SK-N-MC (cell line): ENCODE measurements at regions not wholly inside any gene's neighbourhood (a gene's known extent, or its start where the extent isn't known, plus 50 kb on each side); places are given as distances from the start of the nearest gene placed in this dataset.

Experiments used
- DNase-seq: peaks from one replicate; pipeline ENCODE4 v3.0.0-alpha.2; 2011; ENCODE audit warnings: low read depth, low spot score
- H3K27ac ChIP-seq: fragments of 200-600 bp; sonication (generic); 2 replicates; pipeline ENCODE4 v1.5.1; 2016; ENCODE audit warnings: mixed run types
- H3K36me3 ChIP-seq: fragments of 200-600 bp; sonication (generic); 2 replicates; pipeline ENCODE4 v1.6.1; 2017; ENCODE audit warnings: antibody characterized with exemption, low read length, mixed read lengths; ENCODE audit not compliant: insufficient read depth
- H3K4me3 ChIP-seq: fragments of 200-600 bp; sonication (generic); 2 replicates; pipeline ENCODE4 v1.5.1; 2016
- H3K9ac ChIP-seq: fragments of 200-600 bp; sonication (generic); 2 replicates; pipeline ENCODE4 v1.8.0; 2017; ENCODE audit warnings: mixed run types, mixed read lengths; ENCODE audit not compliant: insufficient read length
- H3K9me3 ChIP-seq: fragments of 200-600 bp; sonication (generic); 2 replicates; pipeline ENCODE4 v1.6.1; 2017; ENCODE audit warnings: low read depth, mild to moderate bottlenecking, antibody characterized with exemption, low read length, moderate library complexity, mixed read lengths
- EZH2 ChIP-seq: fragments of 200-600 bp; sonication (generic); IDR thresholded peaks from one replicate; pipeline ENCODE4 v1.6.1; 2017; ENCODE audit warnings: antibody characterized with exemption
- FOXP2 ChIP-seq: optimal IDR thresholded peaks from 2 replicates; pipeline ENCODE3; 2011; ENCODE audit warnings: mild to moderate bottlenecking, moderate library complexity; ENCODE audit not compliant: insufficient read depth; ENCODE audit errors: extremely low read length, control extremely low read depth
- POLR2AphosphoS5 ChIP-seq: IDR thresholded peaks from 2 replicates; pipeline ENCODE4 v1.6.1; 2012; ENCODE audit warnings: mild to moderate bottlenecking, low read depth, low read length, borderline replicate concordance

DNA sequence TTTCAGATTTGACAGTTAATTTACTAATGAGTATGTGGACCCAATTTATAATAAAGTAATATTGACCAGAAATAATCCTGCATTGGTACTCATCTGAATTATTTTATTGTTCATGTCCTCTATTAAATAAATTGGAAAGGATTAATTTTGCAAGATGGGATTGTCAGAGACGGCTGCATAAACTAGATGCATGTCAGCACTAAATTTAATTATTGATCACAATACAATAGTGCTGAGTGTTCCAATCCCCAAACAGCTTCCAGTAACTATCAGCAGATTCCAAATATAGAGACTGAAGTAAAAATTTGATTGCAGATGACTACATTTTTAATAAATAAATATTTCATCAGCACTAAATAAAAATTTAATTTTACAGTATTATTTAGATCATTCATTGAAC, 387.2 kb downstream of the GRB14 start:
- Histone ChIP-seq H3K36me3 (no peaks in the 10 kb centered on the region), H3K9me3 (no peaks in the 10 kb centered on the region), H3K4me3 (no peak overlapping the region), H3K27ac (no peak overlapping the region), H3K9ac (no peak overlapping the region)
- TF ChIP-seq EZH2 (no peak), POLR2AphosphoS5 (no peak), FOXP2 (no peak)
- no peak for DNase-seq

- Histone ChIP-seq H3K9me3 (no peaks in the 10 kb centered on the region), H3K9ac (no peak overlapping the region), H3K27ac (peak overlapping the region; percentile 32; the same call in 1 of the 2 replicates), H3K4me3 (no peak overlapping the region), H3K36me3 (no peaks in the 10 kb centered on the region)
- no peak for TF ChIP-seq EZH2
- TF ChIP-seq FOXP2, result no peak
- no peak for TF ChIP-seq POLR2AphosphoS5
- no peak for DNase-seq
These were observed 397.3 kb downstream of the GRB14 start for GRCh38 chr2:164224007-164224406.

DNA sequence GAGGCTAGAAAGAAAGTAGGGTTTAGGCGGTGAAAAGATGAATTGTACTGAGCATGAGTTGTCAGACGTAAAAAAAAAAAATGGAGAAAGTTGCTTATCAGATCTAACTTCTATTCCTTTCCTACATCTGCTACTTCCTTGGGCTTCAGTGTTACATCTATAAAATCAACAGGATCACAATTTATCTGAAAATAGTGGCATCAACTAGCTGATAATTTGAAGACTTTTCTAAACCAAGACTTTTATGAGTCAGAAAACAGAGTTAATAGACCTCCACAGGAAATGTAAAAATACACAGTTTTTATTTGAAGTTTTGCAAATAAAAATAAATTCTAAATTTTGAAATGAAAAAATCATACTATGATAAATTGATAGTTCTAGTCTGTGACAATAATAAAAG, 399.8 kb downstream of the GRB14 start:
- Histone ChIP-seq H3K36me3 (no peaks in the 10 kb centered on the region), H3K9me3 (no peaks in the 10 kb centered on the region), H3K27ac (no peak overlapping the region), H3K9ac (no peak overlapping the region), H3K4me3 (peak overlapping the region; percentile 15; the same call in 1 of the 2 replicates)
- peak; percentile 77 for DNase-seq
- TF ChIP-seq POLR2AphosphoS5 (peak; percentile 80; the same call in 1 of the 2 replicates), FOXP2 (no peak)

DNA sequence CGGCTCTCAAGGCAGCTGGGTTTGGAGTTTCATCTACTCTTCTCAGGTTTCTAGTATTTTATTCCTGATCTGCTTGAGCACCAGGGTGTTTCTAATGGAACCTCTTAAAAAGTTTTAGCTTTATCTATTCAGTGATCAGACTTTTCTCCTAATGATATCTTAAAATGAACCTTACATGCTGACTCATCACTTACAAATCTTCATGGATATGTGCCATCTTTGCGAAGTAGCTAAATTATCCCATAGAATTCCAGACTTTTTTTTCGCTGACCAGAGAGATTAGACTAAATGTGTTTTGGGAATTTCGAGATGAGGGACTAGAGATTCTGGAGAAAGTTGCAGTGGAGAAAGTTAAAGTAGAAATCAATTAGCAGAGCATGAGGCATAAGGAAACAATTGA, 401.0 kb downstream of the GRB14 start:
- TF ChIP-seq EZH2, result no peak
- TF ChIP-seq FOXP2, result no peak
- no peak for TF ChIP-seq POLR2AphosphoS5
- H3K27ac ChIP-seq, result no peak overlapping the region
- H3K9ac ChIP-seq, result no peak overlapping the region
- H3K36me3 ChIP-seq, result no peaks in the 10 kb centered on the region
- DNase-seq, result no peak
- no peaks in the 10 kb centered on the region for H3K9me3 ChIP-seq
- no peak overlapping the region for H3K4me3 ChIP-seq

DNA sequence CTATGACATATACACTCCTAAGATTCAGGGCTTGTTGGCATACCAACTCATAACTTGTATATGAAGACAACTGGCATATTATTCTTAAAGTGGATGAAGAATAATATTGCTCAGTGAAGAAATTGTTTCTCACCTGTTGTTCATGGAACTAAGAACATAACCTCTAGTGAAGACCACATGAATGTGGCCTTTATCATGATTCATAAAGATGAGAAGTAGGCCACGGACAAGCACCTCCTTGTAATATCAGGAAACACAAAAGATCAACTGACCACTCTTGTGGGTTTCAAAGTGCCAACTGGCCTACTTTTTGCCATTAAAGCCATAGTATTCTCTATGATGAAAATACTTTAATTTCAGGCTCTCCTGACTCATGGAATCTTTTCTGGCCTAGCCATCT, 407.4 kb downstream of the GRB14 start:
- H3K36me3 ChIP-seq, result no peaks in the 10 kb centered on the region
- no peaks in the 10 kb centered on the region for H3K9me3 ChIP-seq
- no peak overlapping the region for H3K4me3 ChIP-seq
- no peak overlapping the region for H3K27ac ChIP-seq
- no peak overlapping the region for H3K9ac ChIP-seq
- DNase-seq, result no peak
- no peak for TF ChIP-seq EZH2
- TF ChIP-seq POLR2AphosphoS5, result no peak
- TF ChIP-seq FOXP2, result no peak

GRCh38 chr2:164205347-164205746, 415.9 kb downstream of the GRB14 start:
- H3K27ac ChIP-seq, result no peak overlapping the region
- H3K9me3 ChIP-seq, result no peaks in the 10 kb centered on the region
- H3K36me3 ChIP-seq, result no peaks in the 10 kb centered on the region
- no peak overlapping the region for H3K9ac ChIP-seq
- no peak for TF ChIP-seq POLR2AphosphoS5
- TF ChIP-seq FOXP2, result no peak
- TF ChIP-seq EZH2, result no peak
- H3K4me3 ChIP-seq, result no peak overlapping the region
- no peak for DNase-seq

GRCh38 chr2:164203131-164203530, 418.2 kb downstream of the GRB14 start:
- no peaks in the 10 kb centered on the region for H3K36me3 ChIP-seq
- no peak for TF ChIP-seq EZH2
- TF ChIP-seq FOXP2, result no peak
- TF ChIP-seq POLR2AphosphoS5, result no peak
- H3K9me3 ChIP-seq, result no peaks in the 10 kb centered on the region; the same call in 1 of the 2 replicates
- DNase-seq, result no peak
- no peak overlapping the region for H3K4me3 ChIP-seq
- H3K27ac ChIP-seq, result no peak overlapping the region
- H3K9ac ChIP-seq, result no peak overlapping the region

- no peak overlapping the region for H3K9ac ChIP-seq
- TF ChIP-seq EZH2, result no peak
- no peak for TF ChIP-seq FOXP2
- no peak for TF ChIP-seq POLR2AphosphoS5
- H3K9me3 ChIP-seq, result no peaks in the 10 kb centered on the region; the same call in 1 of the 2 replicates
- DNase-seq, result no peak
- no peaks in the 10 kb centered on the region for H3K36me3 ChIP-seq
- H3K27ac ChIP-seq, result no peak overlapping the region
- H3K4me3 ChIP-seq, result no peak overlapping the region
These were observed 423.0 kb downstream of the GRB14 start for GRCh38 chr2:164198256-164198655.

- no peak overlapping the region for H3K4me3 ChIP-seq
- no peak for TF ChIP-seq POLR2AphosphoS5
- no peak for TF ChIP-seq FOXP2
- TF ChIP-seq EZH2, result no peak
- no peak overlapping the region for H3K9ac ChIP-seq
- H3K27ac ChIP-seq, result no peak overlapping the region
- H3K9me3 ChIP-seq, result no peaks in the 10 kb centered on the region
- H3K36me3 ChIP-seq, result no peaks in the 10 kb centered on the region
- no peak for DNase-seq
These were observed 430.6 kb downstream of the GRB14 start for GRCh38 chr2:164190700-164191099.

- DNase-seq, result no peak
- TF ChIP-seq FOXP2 (no peak), EZH2 (no peak), POLR2AphosphoS5 (no peak)
- H3K9me3 ChIP-seq, result no peaks in the 10 kb centered on the region
- H3K36me3 ChIP-seq, result no peaks in the 10 kb centered on the region
- H3K27ac ChIP-seq, result no peak overlapping the region
- no peak overlapping the region for H3K4me3 ChIP-seq
- H3K9ac ChIP-seq, result no peak overlapping the region
These were observed 431.4 kb downstream of the GRB14 start for GRCh38 chr2:164189851-164190250.
